ENCODE measurements at regions not wholly inside any gene's neighbourhood (a gene's known extent, or its start where the extent isn't known, plus 50 kb on each side); places are given as distances from the start of the nearest gene placed in this dataset.

- CTCF ChIA-PET, result interaction anchor here (0.5 to 2.1 kb wide), 50 partner anchors 8 to 892 kb away, joined by 3 to 34 read pairs (median 3); partner anchors contain the start of gene KITLG
- no peaks in the 10 kb centered on the region for H3K79me2 ChIP-seq (ENCODE audit: insufficient read depth)
- H3K4me3 ChIP-seq (ENCODE audit: low read depth in 2 of 2, low read length in 1 of 2), result no peak overlapping the region
- 22% methylated on average over 3 of the region's 3 CpGs for WGBS (ENCODE audit: low lambda C conversion rate)
- H3K27me3 ChIP-seq (ENCODE audit: insufficient read depth), result no peaks in the 10 kb centered on the region
- H3K27ac ChIP-seq (ENCODE audit: low read depth in 2 of 2, low read length in 1 of 2), result no peak overlapping the region
- no peaks in the 10 kb centered on the region for H3K36me3 ChIP-seq (replicated peaks in 1 of 2; ENCODE audit: control insufficient read depth in 1 of 2, insufficient read depth in 2 of 2, low read length in 1 of 2)
- no peaks in the 10 kb centered on the region for H3K9me2 ChIP-seq
- no peak overlapping the region for H2AFZ ChIP-seq (ENCODE audit: low read depth)
- no peaks in the 10 kb centered on the region for H4K20me1 ChIP-seq (ENCODE audit: insufficient read depth)
- H3K9me3 ChIP-seq, result no peaks in the 10 kb centered on the region
- no peak overlapping the region for H3K9ac ChIP-seq
- TF ChIP-seq REST (IDR thresholded peaks at IDR 0.05; ENCODE audit: low read depth, low read length), result no peak
- TF ChIP-seq CTCF (IDR thresholded peaks at IDR 0.05), result peak; percentile 77
- no peak for TF ChIP-seq SIN3A (IDR thresholded peaks at IDR 0.05; ENCODE audit: borderline replicate concordance, low read depth, low read length)
- peak; percentile 91 for TF ChIP-seq RAD21 (IDR thresholded peaks at IDR 0.05; ENCODE audit: low read length)
- TF ChIP-seq SMC3 (IDR thresholded peaks at IDR 0.05; ENCODE audit: low read depth, low read length), result peak; percentile 74
- POLR2A ChIA-PET, result no interaction called here
- H3K4me1 ChIP-seq (ENCODE audit: control insufficient read depth in 1 of 2, insufficient read depth in 2 of 2, low read depth in 1 of 2, low read length in 1 of 2), result no peaks in the 10 kb centered on the region
- no peaks in the 10 kb centered on the region for H3F3A ChIP-seq (replicated peaks; ENCODE audit: insufficient read depth)
- no peak overlapping the region for H3K4me2 ChIP-seq
- DNase-seq, result peak; percentile 19
Measured at GRCh38 chr12:88993651-88994050, 358.6 kb downstream of the DUSP6 start.

- 92% methylated on average over 5 of the region's 5 CpGs for WGBS (ENCODE audit: low lambda C conversion rate)
- POLR2A ChIA-PET, result no interaction called here
- DNase-seq, result no peak
Measured at GRCh38 chr12:88986056-88986455, 366.2 kb downstream of the DUSP6 start.

More at GRCh38 chr12:88986056-88986455, 366.2 kb downstream of the DUSP6 start:
- CTCF ChIA-PET, result no interaction called here
- H3K79me2 ChIP-seq (ENCODE audit: insufficient read depth), result no peaks in the 10 kb centered on the region
- no peak overlapping the region for H2AFZ ChIP-seq (ENCODE audit: low read depth)
- H3K36me3 ChIP-seq (replicated peaks in 1 of 2; ENCODE audit: control insufficient read depth in 1 of 2, insufficient read depth in 2 of 2, low read length in 1 of 2), result no peaks in the 10 kb centered on the region
- TF ChIP-seq RXRA (IDR thresholded peaks at IDR 0.05; ENCODE audit: borderline replicate concordance, low read depth) (no peak), SIN3A (IDR thresholded peaks at IDR 0.05; ENCODE audit: borderline replicate concordance, low read depth, low read length) (no peak), SMC3 (IDR thresholded peaks at IDR 0.05; ENCODE audit: low read depth, low read length) (no peak), MAX (IDR thresholded peaks at IDR 0.05; ENCODE audit: low read depth) (no peak), GATA2 (CRISPR knock-in tag; IDR thresholded peaks at IDR 0.05) (no peak), NRF1 (IDR thresholded peaks at IDR 0.05; ENCODE audit: low read depth, low read length) (no peak)
- no peaks in the 10 kb centered on the region for H3K27me3 ChIP-seq (ENCODE audit: insufficient read depth)
- no peak overlapping the region for H3K9ac ChIP-seq
- H3K4me2 ChIP-seq, result no peak overlapping the region
- H3K4me3 ChIP-seq (ENCODE audit: low read depth in 2 of 2, low read length in 1 of 2), result no peak overlapping the region
- H3K9me3 ChIP-seq, result no peaks in the 10 kb centered on the region
- no peaks in the 10 kb centered on the region for H4K20me1 ChIP-seq (ENCODE audit: insufficient read depth)
- H3K4me1 ChIP-seq (ENCODE audit: control insufficient read depth in 1 of 2, insufficient read depth in 2 of 2, low read depth in 1 of 2, low read length in 1 of 2), result peaks cover 0 to 9% of the 10 kb centered on the region in 2 experiments; a peak in 1 of 4 replicates
- H3F3A ChIP-seq (replicated peaks; ENCODE audit: insufficient read depth), result no peaks in the 10 kb centered on the region
- no peak overlapping the region for H3K27ac ChIP-seq (ENCODE audit: low read depth in 2 of 2, low read length in 1 of 2)
- no peaks in the 10 kb centered on the region for H3K9me2 ChIP-seq
